ENCODE measurements at regions not wholly inside any gene's neighbourhood (a gene's known extent, or its start where the extent isn't known, plus 50 kb on each side); places are given as distances from the start of the nearest gene placed in this dataset.

DNA sequence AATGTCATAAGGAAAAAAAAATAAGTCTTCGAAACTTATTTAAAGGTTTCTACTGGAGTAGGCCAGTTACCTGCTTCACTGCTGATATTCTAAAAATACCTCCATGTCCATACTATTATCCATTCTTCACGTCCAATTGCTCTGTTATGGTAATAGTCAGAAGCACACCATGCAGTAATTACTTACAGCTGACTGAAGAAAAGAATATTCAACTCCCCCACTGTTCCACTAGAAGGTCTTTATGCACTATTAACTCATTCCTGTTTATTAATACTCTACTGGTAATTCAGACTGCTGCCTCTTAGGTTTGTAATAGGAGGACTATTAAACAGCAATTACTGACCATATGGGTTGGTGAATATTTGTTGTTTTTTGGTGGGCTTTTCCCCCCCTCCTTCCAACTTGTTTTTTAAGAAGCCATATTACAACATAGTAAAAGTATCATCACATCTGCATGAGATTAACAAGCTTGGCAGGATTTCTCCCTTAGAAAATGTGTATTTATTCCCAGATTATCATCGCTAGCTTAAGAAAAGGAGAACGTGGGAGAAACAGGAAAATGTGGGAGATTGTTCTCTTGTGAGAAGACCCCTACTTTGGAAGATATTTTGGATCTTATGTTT lies 806.4 kb upstream of the FANCL start:
- Histone ChIP-seq H3K4me2 (ENCODE audit: low read length) (no peak overlapping the region), H3K4me1 (ENCODE audit: insufficient read depth, low read length, severe bottlenecking) (no peaks in the 10 kb centered on the region), H3K27me3 (ENCODE audit: insufficient read depth, low read length) (no peaks in the 10 kb centered on the region), H3K9ac (ENCODE audit: low read length) (no peak overlapping the region), H4K20me1 (ENCODE audit: insufficient read depth, low read length) (no peaks in the 10 kb centered on the region), H3K9me3 (ENCODE audit: low read length) (no peaks in the 10 kb centered on the region), H3K36me3 (ENCODE audit: insufficient read depth, low read length) (no peaks in the 10 kb centered on the region), H3K27ac (ENCODE audit: low read depth, low read length, poor library complexity, severe bottlenecking) (no peak overlapping the region), H3K79me2 (ENCODE audit: insufficient read depth, low read length) (no peaks in the 10 kb centered on the region), H2AFZ (ENCODE audit: low read length) (no peak overlapping the region), H3K9me2 (ENCODE audit: low read depth, low read length) (no peaks in the 10 kb centered on the region), H3F3A (ENCODE audit: insufficient read depth, low read length) (no peaks in the 10 kb centered on the region), H3K4me3 (ENCODE audit: low read depth, low read length, poor library complexity, severe bottlenecking) (no peak overlapping the region)
- TF ChIP-seq, protein P1, sequence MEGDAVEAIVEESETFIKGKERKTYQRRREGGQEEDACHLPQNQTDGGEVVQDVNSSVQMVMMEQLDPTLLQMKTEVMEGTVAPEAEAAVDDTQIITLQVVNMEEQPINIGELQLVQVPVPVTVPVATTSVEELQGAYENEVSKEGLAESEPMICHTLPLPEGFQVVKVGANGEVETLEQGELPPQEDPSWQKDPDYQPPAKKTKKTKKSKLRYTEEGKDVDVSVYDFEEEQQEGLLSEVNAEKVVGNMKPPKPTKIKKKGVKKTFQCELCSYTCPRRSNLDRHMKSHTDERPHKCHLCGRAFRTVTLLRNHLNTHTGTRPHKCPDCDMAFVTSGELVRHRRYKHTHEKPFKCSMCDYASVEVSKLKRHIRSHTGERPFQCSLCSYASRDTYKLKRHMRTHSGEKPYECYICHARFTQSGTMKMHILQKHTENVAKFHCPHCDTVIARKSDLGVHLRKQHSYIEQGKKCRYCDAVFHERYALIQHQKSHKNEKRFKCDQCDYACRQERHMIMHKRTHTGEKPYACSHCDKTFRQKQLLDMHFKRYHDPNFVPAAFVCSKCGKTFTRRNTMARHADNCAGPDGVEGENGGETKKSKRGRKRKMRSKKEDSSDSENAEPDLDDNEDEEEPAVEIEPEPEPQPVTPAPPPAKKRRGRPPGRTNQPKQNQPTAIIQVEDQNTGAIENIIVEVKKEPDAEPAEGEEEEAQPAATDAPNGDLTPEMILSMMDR (IDR thresholded peaks at IDR 0.05; ENCODE audit: low read length) = no peak
- no peak for TF ChIP-seq EZH2 (IDR thresholded peaks at IDR 0.05; ENCODE audit: borderline replicate concordance, low read length)

DNA sequence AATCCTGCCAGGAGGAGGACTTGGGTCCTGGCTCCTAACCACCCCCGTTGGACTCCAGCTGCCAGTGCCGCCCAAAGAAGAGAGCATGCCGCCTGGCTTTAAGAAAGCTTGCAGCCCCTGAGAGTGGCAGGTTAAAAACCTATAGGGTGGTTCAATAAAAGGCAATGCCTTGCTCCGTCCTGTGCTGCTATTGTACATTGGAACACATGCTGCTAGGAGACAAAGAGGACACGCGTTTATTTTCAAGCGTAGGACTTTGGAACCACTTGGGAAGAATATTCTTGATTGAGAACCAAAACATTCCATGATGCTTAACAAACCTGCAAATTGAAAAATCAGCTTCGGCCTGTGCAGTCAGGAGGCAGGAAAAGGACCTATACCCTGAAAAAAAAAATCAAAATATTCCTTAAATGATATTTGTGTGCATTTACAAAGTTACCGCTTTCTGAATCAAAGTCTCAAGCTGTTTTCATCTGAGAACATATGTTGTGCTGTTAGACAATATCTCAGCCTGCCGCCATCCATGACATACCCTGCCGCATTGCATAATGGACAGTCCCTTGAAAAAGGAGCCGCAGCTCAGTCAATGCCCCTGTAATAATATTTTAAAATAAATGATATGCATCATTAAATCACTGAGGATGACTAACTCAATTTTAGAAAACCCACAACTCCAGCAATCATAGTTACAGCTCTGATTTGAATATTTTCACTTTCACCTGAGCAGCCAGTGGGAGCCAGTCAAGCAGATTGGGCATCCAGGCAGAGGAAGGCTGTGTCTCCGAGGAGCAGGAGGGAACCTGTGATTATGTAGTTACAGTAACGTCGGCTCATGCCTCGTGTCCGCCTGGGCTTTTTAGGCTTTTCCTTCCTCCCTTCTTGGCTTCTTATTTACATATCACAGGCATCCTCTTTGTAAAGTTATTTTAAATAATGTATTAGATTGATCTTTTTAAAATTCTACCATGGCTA lies 805.6 kb upstream of the FANCL start:
- H2AFZ ChIP-seq (ENCODE audit: low read length) = no peak overlapping the region
- TF ChIP-seq EZH2 (IDR thresholded peaks at IDR 0.05; ENCODE audit: borderline replicate concordance, low read length) = no peak
- TF ChIP-seq, protein P1 (IDR thresholded peaks at IDR 0.05; ENCODE audit: low read length) = no peak

DNA sequence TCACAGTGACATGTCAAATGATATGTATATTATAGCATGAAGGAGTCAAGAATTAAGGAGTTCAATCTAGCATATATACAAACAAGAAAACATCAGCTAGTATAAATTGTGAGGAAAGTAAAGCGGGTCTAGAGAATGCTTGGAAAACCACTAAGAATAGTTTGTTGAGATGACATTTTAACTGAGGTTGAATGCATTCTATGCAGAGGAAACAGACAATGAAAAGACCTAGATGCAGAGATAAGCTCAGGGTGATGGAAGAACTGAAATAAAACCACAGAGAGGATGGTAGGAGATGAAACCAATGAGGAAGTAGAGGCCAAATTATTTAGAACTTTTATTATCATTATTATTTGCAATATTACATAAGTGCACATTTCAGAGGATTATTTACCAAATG lies 803.6 kb upstream of the FANCL start:
- H3K4me1 ChIP-seq (ENCODE audit: insufficient read depth, low read length, severe bottlenecking) = no peaks in the 10 kb centered on the region
- no peak for TF ChIP-seq EZH2 (IDR thresholded peaks at IDR 0.05; ENCODE audit: borderline replicate concordance, low read length)
- TF ChIP-seq, protein P1 (IDR thresholded peaks at IDR 0.05; ENCODE audit: low read length) = no peak
- no peak overlapping the region for H2AFZ ChIP-seq (ENCODE audit: low read length)
- H3K27ac ChIP-seq (ENCODE audit: low read depth, low read length, poor library complexity, severe bottlenecking) = no peak overlapping the region
- H3K4me3 ChIP-seq (ENCODE audit: low read depth, low read length, poor library complexity, severe bottlenecking) = no peak overlapping the region
- H3K36me3 ChIP-seq (ENCODE audit: insufficient read depth, low read length) = no peaks in the 10 kb centered on the region
- H3K9me3 ChIP-seq (ENCODE audit: low read length) = no peaks in the 10 kb centered on the region
- H4K20me1 ChIP-seq (ENCODE audit: insufficient read depth, low read length) = no peaks in the 10 kb centered on the region
- H3K9ac ChIP-seq (ENCODE audit: low read length) = no peak overlapping the region
- no peak overlapping the region for H3K4me2 ChIP-seq (ENCODE audit: low read length)
- H3K27me3 ChIP-seq (ENCODE audit: insufficient read depth, low read length) = no peaks in the 10 kb centered on the region
- no peaks in the 10 kb centered on the region for H3K9me2 ChIP-seq (ENCODE audit: low read depth, low read length)
- no peaks in the 10 kb centered on the region for H3F3A ChIP-seq (ENCODE audit: insufficient read depth, low read length)
- H3K79me2 ChIP-seq (ENCODE audit: insufficient read depth, low read length) = no peaks in the 10 kb centered on the region

More for the DNA sequence above, 805.6 kb upstream of the FANCL start:
- H3K79me2 ChIP-seq (ENCODE audit: insufficient read depth, low read length) = no peaks in the 10 kb centered on the region
- H3K27ac ChIP-seq (ENCODE audit: low read depth, low read length, poor library complexity, severe bottlenecking) = no peak overlapping the region
- no peaks in the 10 kb centered on the region for H3K9me2 ChIP-seq (ENCODE audit: low read depth, low read length)
- no peaks in the 10 kb centered on the region for H3K36me3 ChIP-seq (ENCODE audit: insufficient read depth, low read length)
- no peaks in the 10 kb centered on the region for H3K27me3 ChIP-seq (ENCODE audit: insufficient read depth, low read length)
- H4K20me1 ChIP-seq (ENCODE audit: insufficient read depth, low read length) = no peaks in the 10 kb centered on the region
- H3K4me1 ChIP-seq (ENCODE audit: insufficient read depth, low read length, severe bottlenecking) = no peaks in the 10 kb centered on the region
- H3F3A ChIP-seq (ENCODE audit: insufficient read depth, low read length) = no peaks in the 10 kb centered on the region
- no peak overlapping the region for H3K4me3 ChIP-seq (ENCODE audit: low read depth, low read length, poor library complexity, severe bottlenecking)
- no peak overlapping the region for H3K9ac ChIP-seq (ENCODE audit: low read length)
- H3K4me2 ChIP-seq (ENCODE audit: low read length) = no peak overlapping the region
- H3K9me3 ChIP-seq (ENCODE audit: low read length) = no peaks in the 10 kb centered on the region

Data from OCI-LY1 (cell line).